GM18868 (cell line): ENCODE measurements at regions not wholly inside any gene's neighbourhood (a gene's known extent, or its start where the extent isn't known, plus 50 kb on each side); places are given as distances from the start of the nearest gene placed in this dataset.

Source experiments
- ATAC-seq: cut with Tn5 transposase; IDR thresholded peaks from one replicate; pipeline ENCODE4 v1.9.1; 2021; ENCODE audit warnings: mild to moderate bottlenecking, moderate library complexity; ENCODE audit not compliant: unreplicated experiment

- no peak for ATAC-seq
Observed at GRCh38 chr18:45222180-45222579, 393.1 kb upstream of the SLC14A2 start.

GRCh38 chr18:45227001-45227742 lies 388.1 kb upstream of the SLC14A2 start:
- ATAC-seq: no peak

- no peak for ATAC-seq
Observed at GRCh38 chr18:45228796-45229388, 386.4 kb upstream of the SLC14A2 start.

GRCh38 chr18:45231617-45232016 lies 383.7 kb upstream of the SLC14A2 start:
- ATAC-seq: no peak

- no peak for ATAC-seq
Observed at GRCh38 chr18:45232061-45232460, 383.2 kb upstream of the SLC14A2 start.

GRCh38 chr18:45236676-45237075 lies 378.6 kb upstream of the SLC14A2 start:
- no peak for ATAC-seq

- no peak for ATAC-seq
Observed at GRCh38 chr18:45237343-45238098, 377.8 kb upstream of the SLC14A2 start.

- no peak for ATAC-seq
Observed at GRCh38 chr18:45241271-45241670, 374.0 kb upstream of the SLC14A2 start.

- ATAC-seq: no peak
Observed at GRCh38 chr18:45241982-45242565, 373.2 kb upstream of the SLC14A2 start.

GRCh38 chr18:45243340-45244110 lies 371.8 kb upstream of the SLC14A2 start:
- no peak for ATAC-seq

- no peak for ATAC-seq
Observed at GRCh38 chr18:45245091-45245511, 370.2 kb upstream of the SLC14A2 start.

- ATAC-seq: no peak
Observed at GRCh38 chr18:45248240-45248903, 366.9 kb upstream of the SLC14A2 start.

- ATAC-seq: no peak
Observed at GRCh38 chr18:45249246-45249661, 366.0 kb upstream of the SLC14A2 start.

- ATAC-seq: no peak
Observed at GRCh38 chr18:45250479-45250878, 364.8 kb upstream of the SLC14A2 start.

GRCh38 chr18:45251236-45251635 lies 364.0 kb upstream of the SLC14A2 start:
- no peak for ATAC-seq

GRCh38 chr18:45252474-45252873 lies 362.8 kb upstream of the SLC14A2 start:
- peak; percentile 75 for ATAC-seq

- no peak for ATAC-seq
Observed at GRCh38 chr18:45253056-45253565, 362.2 kb upstream of the SLC14A2 start.

- no peak for ATAC-seq
Observed at GRCh38 chr18:45253973-45254708, 361.1 kb upstream of the SLC14A2 start.

- ATAC-seq: no peak
Observed at GRCh38 chr18:45254709-45255082, 360.6 kb upstream of the SLC14A2 start.
